A673 (cell line): ENCODE measurements at regions not wholly inside any gene's neighbourhood (a gene's known extent, or its start where the extent isn't known, plus 50 kb on each side); places are given as distances from the start of the nearest gene placed in this dataset.

Experiments used
- BruUV-seq: library from RNA; stranded (reverse); fragments of 400-500 nt; replicated peaks from 2 replicates; lab custom pipeline; 2021; lab: Mats Ljungman, UMichigan
- CTCF ChIA-PET: fragments of 300-600 bp; sonication (Branson Sonifier 250); formaldehyde crosslinking; loops from one replicate; lab custom pipeline; 2022; ENCODE audit warnings: antibody characterized with exemption; lab: Charles Lee
- POLR2A ChIA-PET: fragments of 300-600 bp; sonication (Branson Sonifier 250); formaldehyde crosslinking; loops from one replicate; lab custom pipeline; 2022; ENCODE audit warnings: antibody characterized with exemption; ENCODE audit not compliant: low non-redundant PET; lab: Charles Lee
- DNase-seq: peaks from one replicate; pipeline ENCODE4 v3.0.0-alpha.2; 2015; ENCODE audit warnings: low spot score
- H3K27ac ChIP-seq: fragments of 200-600 bp; sonication (generic); 2 replicates; pipeline ENCODE4 v1.5.1; 2016; ENCODE audit warnings: mixed run types, low read depth, mild to moderate bottlenecking, mixed read lengths, antibody characterized with exemption, low read length; ENCODE audit not compliant: poor library complexity, severe bottlenecking
- H3K27me3 ChIP-seq: fragments of 200-600 bp; sonication (generic); replicated peaks from 2 replicates; pipeline ENCODE4 v1.6.1; 2017; ENCODE audit warnings: mixed run types, low read depth, mild to moderate bottlenecking, mixed read lengths, antibody characterized with exemption, low read length; ENCODE audit not compliant: insufficient read depth, poor library complexity
- H3K36me3 ChIP-seq: fragments of 200-600 bp; sonication (generic); 2 replicates; pipeline ENCODE4 v1.6.1; 2016; ENCODE audit warnings: mixed run types, mild to moderate bottlenecking, mixed read lengths, antibody characterized with exemption, low read length; ENCODE audit not compliant: insufficient read depth, poor library complexity, severe bottlenecking
- H3K4me1 ChIP-seq: fragments of 200-600 bp; sonication (generic); 2 replicates; pipeline ENCODE4 v1.6.1; 2017; ENCODE audit warnings: mixed run types, mild to moderate bottlenecking, mixed read lengths, antibody characterized with exemption, low read length; ENCODE audit not compliant: insufficient read depth, poor library complexity, severe bottlenecking
- H3K4me3 ChIP-seq: fragments of 200-600 bp; sonication (generic); 2 replicates; pipeline ENCODE4 v1.5.1; 2016; ENCODE audit warnings: low read depth, mixed run types, mild to moderate bottlenecking, mixed read lengths, low read length; ENCODE audit not compliant: poor library complexity, severe bottlenecking
- H3K9me3 ChIP-seq: fragments of 200-600 bp; sonication (generic); 2 replicates; pipeline ENCODE4 v1.6.1; 2016; ENCODE audit warnings: mixed run types, low read depth, mild to moderate bottlenecking, mixed read lengths, antibody characterized with exemption, low read length; ENCODE audit not compliant: poor library complexity, severe bottlenecking
- EZH2 ChIP-seq: fragments of 200-600 bp; sonication (generic); IDR thresholded peaks from 2 replicates; pipeline ENCODE4 v1.6.1; 2017; ENCODE audit warnings: borderline replicate concordance, low read depth, mild to moderate bottlenecking, mixed read lengths, antibody characterized with exemption, low read length; ENCODE audit not compliant: poor library complexity, severe bottlenecking
- intact Hi-C: fragments of 100-400 bp; cut with micrococcal nuclease; formaldehyde crosslinking; loops from one replicate; pipeline ENCODE4 v1.10.0; 2022; ENCODE audit not compliant: unreplicated experiment
- TF ChIP-seq, protein P1 (sequence below): fragments of 300-800, 200-600 bp; sonication (generic); conservative IDR thresholded peaks from 2 replicates; pipeline ENCODE4 v1.5.1; 2017; ENCODE audit warnings: low read depth, mild to moderate bottlenecking, antibody characterized with exemption, low read length, moderate library complexity, mixed read lengths

DNA sequence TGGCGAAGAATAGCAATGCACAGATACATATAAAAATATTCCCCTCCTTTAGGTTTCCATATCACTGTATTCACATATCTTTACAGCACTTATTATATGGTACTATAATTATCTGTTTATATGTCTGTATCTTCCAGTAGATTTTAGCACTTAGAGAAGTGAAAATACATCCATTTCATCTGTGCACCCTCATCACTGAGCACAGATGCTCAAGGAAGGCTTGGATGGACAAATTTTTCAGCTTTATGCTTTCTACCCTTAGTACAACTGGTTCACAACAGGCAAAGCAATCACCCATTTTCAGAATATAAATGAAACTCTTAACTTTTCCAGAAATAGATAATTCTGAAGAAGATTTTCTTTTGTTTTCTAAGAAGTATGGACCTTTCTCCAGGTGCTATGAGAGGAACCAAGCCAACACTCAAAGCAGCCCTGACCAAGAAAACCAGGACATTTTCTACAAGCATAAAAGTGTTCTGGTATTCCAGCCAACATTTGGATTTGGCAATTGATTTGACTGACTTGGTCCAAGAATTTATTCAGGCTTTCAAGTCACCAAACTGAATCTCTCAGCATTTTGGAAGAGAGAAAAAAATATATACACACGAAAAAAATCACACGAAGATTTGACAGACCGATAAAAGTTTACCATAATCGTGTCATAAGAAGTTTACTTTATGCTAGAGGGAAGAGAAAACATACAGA lies 170.2 kb upstream of the CD180 start:
- no peak overlapping the region for H3K27ac ChIP-seq
- CTCF ChIA-PET: no interaction called here
- POLR2A ChIA-PET: no interaction called here
- DNase-seq: no peak
- no peaks in the 10 kb centered on the region for H3K4me1 ChIP-seq
- TF ChIP-seq, protein P1, sequence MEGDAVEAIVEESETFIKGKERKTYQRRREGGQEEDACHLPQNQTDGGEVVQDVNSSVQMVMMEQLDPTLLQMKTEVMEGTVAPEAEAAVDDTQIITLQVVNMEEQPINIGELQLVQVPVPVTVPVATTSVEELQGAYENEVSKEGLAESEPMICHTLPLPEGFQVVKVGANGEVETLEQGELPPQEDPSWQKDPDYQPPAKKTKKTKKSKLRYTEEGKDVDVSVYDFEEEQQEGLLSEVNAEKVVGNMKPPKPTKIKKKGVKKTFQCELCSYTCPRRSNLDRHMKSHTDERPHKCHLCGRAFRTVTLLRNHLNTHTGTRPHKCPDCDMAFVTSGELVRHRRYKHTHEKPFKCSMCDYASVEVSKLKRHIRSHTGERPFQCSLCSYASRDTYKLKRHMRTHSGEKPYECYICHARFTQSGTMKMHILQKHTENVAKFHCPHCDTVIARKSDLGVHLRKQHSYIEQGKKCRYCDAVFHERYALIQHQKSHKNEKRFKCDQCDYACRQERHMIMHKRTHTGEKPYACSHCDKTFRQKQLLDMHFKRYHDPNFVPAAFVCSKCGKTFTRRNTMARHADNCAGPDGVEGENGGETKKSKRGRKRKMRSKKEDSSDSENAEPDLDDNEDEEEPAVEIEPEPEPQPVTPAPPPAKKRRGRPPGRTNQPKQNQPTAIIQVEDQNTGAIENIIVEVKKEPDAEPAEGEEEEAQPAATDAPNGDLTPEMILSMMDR: no peak
- TF ChIP-seq EZH2: no peak
- H3K9me3 ChIP-seq: no peaks in the 10 kb centered on the region
- intact Hi-C loops: no loop called here
- no peaks in the 10 kb centered on the region for H3K36me3 ChIP-seq
- BruUV-seq: no TSS peak
- no peaks in the 10 kb centered on the region for H3K27me3 ChIP-seq
- no peak overlapping the region for H3K4me3 ChIP-seq

DNA sequence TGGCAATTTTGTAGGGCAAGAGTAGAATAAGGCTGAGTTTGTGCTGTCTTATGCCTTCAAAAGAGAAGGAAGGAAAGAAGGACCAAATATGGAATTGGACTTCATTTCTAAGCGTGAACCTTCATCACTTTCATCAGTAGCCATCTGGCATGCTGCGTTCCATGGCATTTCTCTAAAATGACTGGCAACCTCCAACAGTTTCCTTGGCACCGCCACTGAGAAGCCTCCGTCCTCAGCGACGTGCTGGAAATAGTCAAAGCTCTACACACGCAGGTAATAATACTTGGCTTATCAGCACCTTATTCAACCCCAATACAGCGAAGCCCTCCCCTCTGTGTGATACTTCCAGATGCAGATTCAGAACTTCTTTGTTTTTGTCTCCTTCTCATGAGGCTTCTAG lies 169.7 kb upstream of the CD180 start:
- Histone ChIP-seq H3K27me3 (no peaks in the 10 kb centered on the region), H3K4me3 (no peak overlapping the region), H3K36me3 (no peaks in the 10 kb centered on the region), H3K9me3 (no peaks in the 10 kb centered on the region), H3K27ac (no peak overlapping the region), H3K4me1 (no peaks in the 10 kb centered on the region)
- no TSS peak for BruUV-seq
- no peak for TF ChIP-seq EZH2
- TF ChIP-seq, protein P1: no peak
- intact Hi-C loops: no loop called here
- ChIA-PET POLR2A (no interaction called here), CTCF (no interaction called here)
- no peak for DNase-seq

DNA sequence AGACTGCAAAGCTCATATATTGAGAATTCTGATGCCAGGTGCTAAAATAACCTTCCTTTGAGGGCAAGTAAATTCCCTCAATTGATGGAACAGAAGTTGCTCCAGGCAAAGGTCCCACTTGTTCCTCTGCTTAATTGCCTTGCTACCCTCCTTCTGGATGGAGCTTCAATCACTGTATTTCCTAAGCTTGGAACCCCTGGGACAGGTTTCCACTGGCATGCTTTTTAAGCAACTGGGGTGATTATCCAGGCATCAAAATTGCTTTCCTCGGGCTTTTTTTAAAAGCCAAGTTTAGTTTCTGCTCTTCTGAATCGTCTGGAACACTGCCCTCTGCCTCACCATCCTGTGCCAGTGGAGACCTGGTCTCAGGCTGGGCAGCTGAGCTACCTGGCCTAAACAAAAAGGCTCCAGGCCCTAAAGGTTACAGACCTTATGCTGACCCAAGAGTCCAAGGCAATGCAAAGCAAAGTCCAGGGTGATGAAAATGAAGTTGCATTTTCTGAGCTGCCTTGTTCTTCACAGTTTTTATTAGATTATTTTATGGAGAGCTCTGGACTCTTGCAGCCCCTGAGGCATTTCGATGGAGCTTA lies 167.9 kb upstream of the CD180 start:
- H3K36me3 ChIP-seq: no peaks in the 10 kb centered on the region
- H3K27me3 ChIP-seq: no peaks in the 10 kb centered on the region
- intact Hi-C loops: no loop called here
- no peaks in the 10 kb centered on the region for H3K9me3 ChIP-seq
- CTCF ChIA-PET: no interaction called here
- H3K4me3 ChIP-seq: no peak overlapping the region
- H3K27ac ChIP-seq: no peak overlapping the region
- BruUV-seq: no TSS peak
- no peaks in the 10 kb centered on the region for H3K4me1 ChIP-seq
- POLR2A ChIA-PET: no interaction called here
- no peak for DNase-seq
- TF ChIP-seq EZH2: no peak
- TF ChIP-seq, protein P1: no peak
